IPS-20b (cell line): ENCODE measurements at regions not wholly inside any gene's neighbourhood (a gene's known extent, or its start where the extent isn't known, plus 50 kb on each side); places are given as distances from the start of the nearest gene placed in this dataset.
"Not testable (repeated sequence)": the region's sequence is repeated elsewhere in the genome, so short reads cannot be mapped to it uniquely, and the experiment has no call there.

ENCODE experiments used
- H3K27ac ChIP-seq: one replicate; pipeline ENCODE4 v1.5.1; 2013; ENCODE audit warnings: low read length
- H3K27me3 ChIP-seq: 2 replicates; pipeline ENCODE4 v1.6.1; 2013; ENCODE audit warnings: mild to moderate bottlenecking, low read length, inconsistent platforms; ENCODE audit not compliant: insufficient read depth
- H3K36me3 ChIP-seq: 2 replicates; pipeline ENCODE4 v1.6.1; 2013; ENCODE audit warnings: low read depth, mild to moderate bottlenecking, inconsistent platforms, low read length, moderate library complexity; ENCODE audit not compliant: insufficient read depth
- H3K4me1 ChIP-seq: 2 replicates; pipeline ENCODE4 v1.6.1; 2013; ENCODE audit warnings: mild to moderate bottlenecking, control low read depth, inconsistent platforms, low read length, moderate library complexity; ENCODE audit not compliant: insufficient read depth
- H3K4me3 ChIP-seq: 2 replicates; pipeline ENCODE4 v1.5.1; 2013; ENCODE audit warnings: mild to moderate bottlenecking, low read length, inconsistent platforms
- H3K9ac ChIP-seq: 2 replicates; pipeline ENCODE4 v1.6.1; 2013; ENCODE audit warnings: low read depth, mild to moderate bottlenecking, inconsistent platforms, low read length, moderate library complexity
- H3K9me3 ChIP-seq: 2 replicates; pipeline ENCODE4 v1.6.1; 2013; ENCODE audit warnings: mild to moderate bottlenecking, low read depth, low read length, inconsistent platforms; ENCODE audit not compliant: insufficient read depth

GRCh38 chr1:101406681-101407080, 169.9 kb downstream of the S1PR1 start:
- no peaks in the 10 kb centered on the region for H3K4me1 ChIP-seq
- no peaks in the 10 kb centered on the region for H3K36me3 ChIP-seq
- H3K27ac ChIP-seq = no peak overlapping the region
- H3K4me3 ChIP-seq = no peak overlapping the region
- H3K27me3 ChIP-seq = no peaks in the 10 kb centered on the region
- H3K9ac ChIP-seq = no peak overlapping the region
- no peaks in the 10 kb centered on the region for H3K9me3 ChIP-seq

DNA sequence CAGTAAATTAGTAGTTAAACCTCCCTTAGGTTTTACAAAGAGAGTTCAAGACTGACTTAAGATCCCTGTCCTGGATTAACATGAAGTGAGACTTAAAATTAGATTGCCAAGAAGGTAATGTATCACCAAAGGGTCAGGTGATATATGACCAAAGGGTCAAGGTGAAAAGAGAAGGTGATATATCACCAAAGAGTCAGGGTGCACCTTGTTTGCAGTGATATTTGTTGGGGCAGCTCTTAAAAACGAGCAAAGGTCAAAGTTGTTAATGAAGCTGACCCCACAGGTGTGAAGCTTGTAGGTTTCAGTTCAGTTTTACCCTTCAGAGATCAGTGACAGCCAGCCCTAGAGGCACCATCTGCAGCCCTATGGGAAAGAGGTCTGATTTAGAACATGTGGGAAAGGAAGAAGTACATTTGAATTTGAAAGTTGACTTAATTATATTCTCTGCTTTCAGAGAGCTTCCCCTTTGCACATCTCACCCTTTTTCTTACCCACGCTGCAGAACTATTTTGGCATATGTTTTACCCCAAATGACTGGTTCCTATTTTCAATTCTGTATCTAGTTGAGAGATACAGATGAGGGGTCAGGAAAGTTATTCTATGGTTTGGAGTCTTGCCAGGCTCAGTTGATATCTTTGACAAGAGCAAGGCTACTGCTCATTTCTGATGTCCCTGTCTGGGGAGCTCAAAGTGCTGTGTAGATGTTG, 170.8 kb downstream of the S1PR1 start:
- no peak overlapping the region for H3K9ac ChIP-seq
- H3K27ac ChIP-seq = no peak overlapping the region
- no peaks in the 10 kb centered on the region for H3K4me1 ChIP-seq
- H3K4me3 ChIP-seq = no peak overlapping the region
- no peaks in the 10 kb centered on the region for H3K36me3 ChIP-seq
- H3K9me3 ChIP-seq = no peaks in the 10 kb centered on the region
- H3K27me3 ChIP-seq = no peaks in the 10 kb centered on the region

DNA sequence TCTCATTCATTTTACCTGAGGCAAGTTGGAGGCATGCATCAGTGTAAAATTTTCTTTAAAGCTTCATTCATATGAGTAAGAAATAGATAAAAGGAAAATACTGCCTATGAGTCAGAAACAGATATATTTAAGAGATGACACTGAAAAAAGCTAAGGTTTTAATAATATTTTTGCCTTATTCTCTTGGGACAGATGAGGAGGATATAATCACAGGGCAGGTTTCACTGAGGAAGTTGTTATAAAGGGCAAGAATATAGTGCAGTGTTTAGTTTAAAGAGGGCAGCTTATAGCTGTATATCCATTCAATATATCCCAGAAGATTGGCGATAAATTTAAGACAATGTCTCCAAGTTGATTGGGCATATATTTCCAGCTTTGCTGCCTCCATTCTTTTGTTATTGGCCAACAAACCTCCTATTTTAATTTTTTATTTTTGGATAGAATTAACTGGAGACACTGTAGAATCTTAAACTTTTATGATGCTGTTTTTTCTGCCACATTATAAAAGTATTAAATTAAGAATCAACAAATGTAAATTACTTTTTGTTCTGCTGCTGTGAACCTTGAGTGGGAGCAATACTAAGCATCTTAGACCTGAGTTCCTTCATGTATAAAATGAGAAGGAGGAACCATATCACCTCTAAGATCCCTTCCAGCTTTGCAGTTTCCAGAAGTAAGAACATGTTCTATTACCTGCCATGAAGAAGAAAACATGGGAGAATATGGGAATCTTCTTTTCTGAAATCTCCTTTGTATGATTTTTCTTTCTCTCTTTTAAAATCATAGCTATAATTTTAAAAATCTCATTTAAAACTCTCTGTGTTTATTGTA, 171.6 kb downstream of the S1PR1 start:
- Histone ChIP-seq H3K27ac (no peak overlapping the region), H3K4me1 (no peaks in the 10 kb centered on the region), H3K36me3 (no peaks in the 10 kb centered on the region), H3K27me3 (no peaks in the 10 kb centered on the region), H3K9me3 (no peaks in the 10 kb centered on the region), H3K4me3 (no peak overlapping the region), H3K9ac (no peak overlapping the region)

DNA sequence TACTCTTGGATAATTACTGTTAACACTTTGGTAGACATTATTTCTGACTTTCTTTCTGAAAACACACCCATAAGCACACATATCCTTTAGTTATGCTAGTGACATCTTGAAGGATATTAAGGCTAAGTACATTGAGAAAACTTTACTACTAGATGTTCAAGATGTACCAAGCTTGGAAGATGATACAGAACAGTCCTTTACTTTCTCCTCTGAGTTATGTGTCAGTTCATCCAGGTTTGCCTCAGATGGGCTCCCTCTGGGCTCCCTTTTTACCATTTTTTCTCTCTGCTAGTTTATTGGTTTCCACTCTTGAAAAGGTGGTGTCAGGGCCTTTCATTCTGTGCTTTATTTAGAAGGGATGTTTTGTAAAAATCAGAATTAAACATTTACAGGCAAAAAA, 172.3 kb downstream of the S1PR1 start:
- H3K27me3 ChIP-seq = no peaks in the 10 kb centered on the region
- H3K4me1 ChIP-seq = no peaks in the 10 kb centered on the region
- H3K4me3 ChIP-seq = no peak overlapping the region
- no peak overlapping the region for H3K27ac ChIP-seq
- H3K9ac ChIP-seq = no peak overlapping the region
- H3K9me3 ChIP-seq = no peaks in the 10 kb centered on the region
- H3K36me3 ChIP-seq = no peaks in the 10 kb centered on the region

- Histone ChIP-seq H3K27ac (no peak overlapping the region), H3K9ac (no peak overlapping the region), H3K27me3 (no peaks in the 10 kb centered on the region), H3K9me3 (no peaks in the 10 kb centered on the region), H3K36me3 (no peaks in the 10 kb centered on the region), H3K4me1 (no peaks in the 10 kb centered on the region), H3K4me3 (no peak overlapping the region)
Measured at GRCh38 chr1:101410048-101410878, 173.4 kb downstream of the S1PR1 start.

DNA sequence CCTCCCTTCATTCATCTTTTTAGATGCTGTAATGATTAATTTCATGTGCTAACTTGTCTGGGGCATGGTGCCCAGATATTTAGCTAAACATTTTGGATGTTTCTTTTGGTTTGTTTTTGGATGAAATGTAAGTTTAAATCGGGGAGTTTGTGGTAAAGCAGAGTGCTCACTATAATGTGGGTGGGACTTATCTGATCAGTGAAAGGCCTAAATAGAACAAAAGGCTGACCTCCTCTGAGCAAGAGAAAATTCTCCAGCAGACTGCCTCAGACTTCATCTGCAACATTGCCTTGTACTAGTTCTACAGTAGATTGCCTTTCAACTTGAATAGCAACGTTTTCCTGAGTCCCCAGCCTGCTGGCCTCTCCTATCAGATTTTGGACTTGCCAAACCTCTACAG, 183.6 kb downstream of the S1PR1 start:
- H3K27ac ChIP-seq = no peak overlapping the region
- no peaks in the 10 kb centered on the region for H3K36me3 ChIP-seq
- no peaks in the 10 kb centered on the region for H3K27me3 ChIP-seq
- H3K9ac ChIP-seq = no peak overlapping the region
- H3K4me3 ChIP-seq = no peak overlapping the region
- no peaks in the 10 kb centered on the region for H3K4me1 ChIP-seq
- no peaks in the 10 kb centered on the region for H3K9me3 ChIP-seq

DNA sequence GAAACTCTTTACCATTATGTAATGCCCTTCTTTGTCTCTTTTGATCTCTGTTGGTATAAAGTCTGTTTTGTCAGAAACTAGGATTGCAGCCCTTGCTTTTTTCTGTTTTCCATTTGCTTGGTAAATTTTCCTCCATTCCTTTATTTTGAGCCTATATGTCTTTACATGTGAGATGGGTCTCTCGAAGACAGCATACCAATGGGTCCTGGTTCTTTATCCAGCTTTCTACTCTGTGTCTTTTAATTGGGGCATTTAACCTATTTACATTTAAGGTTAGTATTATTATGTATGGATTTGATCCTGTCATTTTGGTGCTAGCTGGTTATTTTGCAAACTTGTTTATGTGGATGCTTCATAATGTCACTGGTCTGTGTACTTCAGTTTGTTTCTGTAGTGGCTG, 191.3 kb downstream of the S1PR1 start:
- H3K9ac ChIP-seq, H3K27ac ChIP-seq, H3K36me3 ChIP-seq, H3K27me3 ChIP-seq, H3K4me3 ChIP-seq, H3K4me1 ChIP-seq, H3K9me3 ChIP-seq: not testable (repeated sequence)

DNA sequence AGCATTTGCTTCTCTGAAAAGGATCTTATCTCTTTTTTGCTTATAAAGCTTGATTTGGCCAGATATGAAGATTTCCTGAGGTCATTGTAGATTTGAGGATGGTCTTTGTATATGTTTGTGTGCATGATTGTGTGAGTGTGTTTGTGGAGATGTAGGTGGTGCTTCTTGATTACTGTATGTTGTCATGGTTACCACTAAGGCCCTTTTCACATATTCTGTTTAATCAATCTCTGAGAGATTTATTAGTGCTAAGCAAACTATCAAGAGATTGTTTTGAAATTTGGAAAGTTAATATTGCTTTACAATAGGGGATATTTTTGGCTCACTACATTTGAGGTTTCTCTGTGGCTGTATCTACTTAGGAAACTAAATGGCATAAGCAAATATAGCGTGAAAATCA, 191.7 kb downstream of the S1PR1 start:
- Histone ChIP-seq H3K9ac (no peak overlapping the region), H3K27ac (no peak overlapping the region), H3K36me3 (no peaks in the 10 kb centered on the region), H3K27me3 (no peaks in the 10 kb centered on the region), H3K9me3 (no peaks in the 10 kb centered on the region), H3K4me3 (no peak overlapping the region), H3K4me1 (no peaks in the 10 kb centered on the region)

- Histone ChIP-seq H3K27ac (no peak overlapping the region), H3K9me3 (no peaks in the 10 kb centered on the region), H3K4me3 (no peak overlapping the region), H3K27me3 (no peaks in the 10 kb centered on the region), H3K9ac (no peak overlapping the region), H3K36me3 (no peaks in the 10 kb centered on the region), H3K4me1 (0 out of 2 replicates have a peak, but pooled peaks cover 3% of the 10 kb centered on the region)
Measured at GRCh38 chr1:101431956-101432510, 195.2 kb downstream of the S1PR1 start.

GRCh38 chr1:101435831-101436511, 199.2 kb downstream of the S1PR1 start:
- H3K4me3 ChIP-seq = no peak overlapping the region
- H3K36me3 ChIP-seq = no peaks in the 10 kb centered on the region
- no peak overlapping the region for H3K27ac ChIP-seq

DNA sequence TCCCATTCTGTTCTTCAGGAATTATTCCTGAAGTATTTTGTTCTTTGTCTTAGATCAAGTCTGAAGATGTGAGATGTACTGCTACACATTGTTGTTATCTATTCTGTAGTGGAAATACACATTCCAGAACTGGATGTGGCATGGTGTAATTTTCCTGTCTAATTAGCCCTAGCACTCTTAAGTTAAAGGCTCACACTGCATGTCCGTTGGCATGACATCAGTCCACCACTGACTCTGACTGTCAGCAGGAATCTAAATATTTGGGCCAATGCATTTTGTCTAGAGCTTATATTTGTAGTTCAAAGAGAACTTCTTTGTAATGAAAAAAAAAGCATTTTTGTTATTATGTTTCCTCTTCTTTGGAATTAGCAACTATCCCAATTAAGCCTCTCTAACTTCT, 201.0 kb downstream of the S1PR1 start:
- peaks cover 7% of the 10 kb centered on the region; the same call in 1 of the 2 replicates for H3K4me1 ChIP-seq
- no peak overlapping the region for H3K27ac ChIP-seq
- H3K27me3 ChIP-seq = no peaks in the 10 kb centered on the region
- H3K36me3 ChIP-seq = no peaks in the 10 kb centered on the region
- H3K9ac ChIP-seq = no peak overlapping the region
- no peaks in the 10 kb centered on the region for H3K9me3 ChIP-seq
- no peak overlapping the region for H3K4me3 ChIP-seq

More at GRCh38 chr1:101435831-101436511, 199.2 kb downstream of the S1PR1 start:
- H3K9me3 ChIP-seq = no peaks in the 10 kb centered on the region
- H3K27me3 ChIP-seq = no peaks in the 10 kb centered on the region
- peaks cover 7% of the 10 kb centered on the region; the same call in 1 of the 2 replicates for H3K4me1 ChIP-seq
- no peak overlapping the region for H3K9ac ChIP-seq
